Astrocyte (in vitro differentiated cells and primary cell): ENCODE measurements at regions not wholly inside any gene's neighbourhood (a gene's known extent, or its start where the extent isn't known, plus 50 kb on each side); places are given as distances from the start of the nearest gene placed in this dataset.

Source experiments
- DNase-seq: peaks from one replicate; pipeline ENCODE4 v3.0.0-alpha.2; 2010; ENCODE audit warnings: low read depth
- FAIRE-seq: peaks from 2 replicates; lab custom pipeline; 2011; peaks lifted over from hg19 to GRCh38; lab: Jason Lieb, UNC
- H2AFZ ChIP-seq: 2 replicates; pipeline ENCODE4 v1.6.0; 2012; ENCODE audit warnings: low read depth, low read length, inconsistent platforms
- H3K27ac ChIP-seq: 2 replicates; pipeline ENCODE4 v1.5.1; 2011; ENCODE audit warnings: low read depth, low read length, inconsistent platforms
- H3K27me3 ChIP-seq: 2 replicates; pipeline ENCODE4 v1.6.0; 2011; ENCODE audit warnings: low read length, inconsistent platforms; ENCODE audit not compliant: insufficient read depth
- H3K36me3 ChIP-seq: 2 replicates; pipeline ENCODE4 v1.5.1; 2011; ENCODE audit warnings: low read length, inconsistent platforms; ENCODE audit not compliant: insufficient read depth
- H3K4me1 ChIP-seq: 2 replicates; pipeline ENCODE4 v1.5.1; 2011; ENCODE audit warnings: low read length, inconsistent platforms; ENCODE audit not compliant: insufficient read depth
- H3K4me2 ChIP-seq: 2 replicates; pipeline ENCODE4 v1.6.0; 2012; ENCODE audit warnings: low read length, inconsistent platforms
- H3K4me3 ChIP-seq: 2 replicates; pipeline ENCODE4 v1.5.1; 2011; ENCODE audit warnings: low read depth, mild to moderate bottlenecking, low read length, inconsistent platforms; ENCODE audit not compliant: insufficient read depth
- H3K79me2 ChIP-seq: 2 replicates; pipeline ENCODE4 v1.6.0; 2012; ENCODE audit warnings: mild to moderate bottlenecking, low read length, inconsistent platforms; ENCODE audit not compliant: insufficient read depth
- H3K9ac ChIP-seq: 2 replicates; pipeline ENCODE4 v1.6.0; 2012; ENCODE audit warnings: mild to moderate bottlenecking, low read length, inconsistent platforms
- H3K9me3 ChIP-seq: 2 replicates; pipeline ENCODE4 v1.5.1; 2012; ENCODE audit warnings: low read depth, mild to moderate bottlenecking, low read length, inconsistent platforms; ENCODE audit not compliant: insufficient read depth
- H4K20me1 ChIP-seq: 2 replicates; pipeline ENCODE4 v1.6.0; 2012; ENCODE audit warnings: low read length, inconsistent platforms; ENCODE audit not compliant: insufficient read depth
- H3K27ac Mint-ChIP-seq: one replicate; pipeline ENCODE4 v1.8.0; 2021; ENCODE audit warnings: mild to moderate bottlenecking, mixed read lengths; ENCODE audit not compliant: unreplicated experiment
- H3K27me3 Mint-ChIP-seq: one replicate; pipeline ENCODE4 v1.8.0; 2021; ENCODE audit warnings: low read depth, mixed read lengths; ENCODE audit not compliant: unreplicated experiment
- H3K36me3 Mint-ChIP-seq: one replicate; pipeline ENCODE4 v1.8.0; 2021; ENCODE audit warnings: low read depth, mixed read lengths; ENCODE audit not compliant: unreplicated experiment
- H3K4me1 Mint-ChIP-seq: one replicate; pipeline ENCODE4 v1.8.0; 2021; ENCODE audit warnings: low read depth, mixed read lengths; ENCODE audit not compliant: unreplicated experiment
- H3K4me3 Mint-ChIP-seq: one replicate; pipeline ENCODE4 v1.8.0; 2021; ENCODE audit warnings: mild to moderate bottlenecking, moderate library complexity, mixed read lengths; ENCODE audit not compliant: unreplicated experiment
- H3K9me3 Mint-ChIP-seq: one replicate; pipeline ENCODE4 v1.8.0; 2021; ENCODE audit warnings: mild to moderate bottlenecking, mixed read lengths; ENCODE audit not compliant: unreplicated experiment
- CTCF ChIP-seq: IDR thresholded peaks from 2 replicates; pipeline ENCODE4 v1.5.1; 2011; ENCODE audit warnings: low read depth, mild to moderate bottlenecking, inconsistent platforms, low read length, moderate library complexity; ENCODE audit not compliant: insufficient read depth
- EZH2 ChIP-seq: IDR thresholded peaks from 2 replicates; pipeline ENCODE4 v1.6.1; 2012; ENCODE audit warnings: mild to moderate bottlenecking, low read length, inconsistent platforms; ENCODE audit not compliant: insufficient read depth

- Histone ChIP-seq H3K36me3 (no peaks in the 10 kb centered on the region), H3K27me3 (no peaks in the 10 kb centered on the region), H3K9me3 (no peaks in the 10 kb centered on the region), H3K27ac (no peak overlapping the region), H3K4me1 (no peaks in the 10 kb centered on the region), H2AFZ (no peak overlapping the region), H3K4me3 (no peak overlapping the region), H4K20me1 (no peaks in the 10 kb centered on the region), H3K9ac (no peak overlapping the region), H3K4me2 (no peak overlapping the region), H3K79me2 (no peaks in the 10 kb centered on the region)
- Mint-ChIP-seq H3K36me3 (no peaks in the 10 kb centered on the region), H3K27me3 (no peaks in the 10 kb centered on the region), H3K9me3 (peaks cover 6% of the 10 kb centered on the region), H3K27ac (no peak overlapping the region), H3K4me1 (peaks cover 8% of the 10 kb centered on the region), H3K4me3 (no peak overlapping the region)
- DNase-seq, result no peak
- TF ChIP-seq CTCF (no peak), EZH2 (no peak)
- no peak for FAIRE-seq
Observed at GRCh38 chr4:148810461-148810860, 368.2 kb upstream of the NR3C2 start.

GRCh38 chr4:148808416-148808815 is 366.2 kb upstream of the NR3C2 start:
- H3K27ac ChIP-seq, result no peak overlapping the region
- H3K4me3 ChIP-seq, result no peak overlapping the region
- no peaks in the 10 kb centered on the region for H3K36me3 ChIP-seq
- FAIRE-seq, result no peak
- no peaks in the 10 kb centered on the region for H3K4me1 ChIP-seq
- no peak overlapping the region for H3K4me2 ChIP-seq
- no peak overlapping the region for H2AFZ ChIP-seq
- DNase-seq, result peak; percentile 29
- no peaks in the 10 kb centered on the region for H4K20me1 ChIP-seq
- Mint-ChIP-seq H3K27me3 (no peaks in the 10 kb centered on the region), H3K9me3 (peaks cover 6% of the 10 kb centered on the region), H3K27ac (peak overlapping the region; percentile 41), H3K4me3 (no peak overlapping the region), H3K4me1 (peaks cover 13% of the 10 kb centered on the region), H3K36me3 (no peaks in the 10 kb centered on the region)
- no peak overlapping the region for H3K9ac ChIP-seq
- no peaks in the 10 kb centered on the region for H3K27me3 ChIP-seq
- TF ChIP-seq EZH2 (no peak), CTCF (no peak)
- no peaks in the 10 kb centered on the region for H3K79me2 ChIP-seq
- H3K9me3 ChIP-seq, result no peaks in the 10 kb centered on the region

GRCh38 chr4:148800940-148801339 is 358.7 kb upstream of the NR3C2 start:
- Histone ChIP-seq H4K20me1 (no peaks in the 10 kb centered on the region), H3K9me3 (no peaks in the 10 kb centered on the region), H3K79me2 (no peaks in the 10 kb centered on the region), H2AFZ (no peak overlapping the region), H3K27ac (no peak overlapping the region), H3K4me2 (no peak overlapping the region), H3K4me3 (no peak overlapping the region), H3K27me3 (no peaks in the 10 kb centered on the region), H3K4me1 (no peaks in the 10 kb centered on the region), H3K36me3 (no peaks in the 10 kb centered on the region), H3K9ac (no peak overlapping the region)
- Mint-ChIP-seq H3K36me3 (no peaks in the 10 kb centered on the region), H3K27me3 (no peaks in the 10 kb centered on the region), H3K27ac (no peak overlapping the region), H3K4me3 (no peak overlapping the region), H3K9me3 (no peaks in the 10 kb centered on the region), H3K4me1 (peaks cover 6% of the 10 kb centered on the region)
- TF ChIP-seq EZH2 (no peak), CTCF (no peak)
- DNase-seq, result no peak
- FAIRE-seq, result no peak
